NCI-H1694 treated with DMSO at 0.1 percent for 48 hours (cell line): ENCODE measurements at regions not wholly inside any gene's neighbourhood (a gene's known extent, or its start where the extent isn't known, plus 50 kb on each side); places are given as distances from the start of the nearest gene placed in this dataset.
"Not testable (repeated sequence)": the region's sequence is repeated elsewhere in the genome, so short reads cannot be mapped to it uniquely, and the experiment has no call there.

Experiments used
- DNase-seq: peaks from one replicate; lab custom pipeline; 2025; lab: John Stamatoyannopoulos, UW

DNA sequence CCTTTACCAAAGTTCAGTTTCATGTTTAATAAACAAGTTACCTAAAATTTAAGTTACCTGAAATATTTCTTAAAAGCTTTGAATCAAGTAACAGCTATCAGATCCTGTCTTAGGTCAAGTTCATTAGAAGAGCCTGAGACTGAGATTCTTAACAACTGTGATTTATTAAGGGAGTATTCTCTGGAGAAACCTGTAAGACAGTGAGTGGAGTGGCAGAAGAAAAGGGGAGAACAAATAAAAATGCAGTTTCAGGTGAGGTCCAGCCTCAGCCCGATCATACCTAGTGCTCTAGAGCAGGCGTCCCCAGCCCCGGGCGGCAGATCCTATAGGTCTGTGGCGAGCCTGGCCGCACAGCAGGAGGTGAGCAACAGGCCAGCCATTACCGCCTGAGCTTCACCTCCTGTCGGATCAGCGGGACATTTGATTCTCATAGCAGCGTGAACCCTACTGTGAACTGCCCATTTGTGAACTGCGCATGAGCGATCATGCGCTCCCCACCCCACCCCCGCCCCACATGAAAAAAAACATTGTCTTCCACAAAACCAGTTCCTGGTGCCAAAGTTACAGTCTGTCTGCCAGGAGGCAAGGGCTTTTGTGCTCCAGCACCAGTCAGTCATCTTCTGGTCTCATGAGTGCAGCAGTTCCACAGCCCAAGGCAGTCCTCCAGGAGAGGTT, 59.2 kb upstream of the ADGRB3 start:
- DNase-seq, result no peak

DNA sequence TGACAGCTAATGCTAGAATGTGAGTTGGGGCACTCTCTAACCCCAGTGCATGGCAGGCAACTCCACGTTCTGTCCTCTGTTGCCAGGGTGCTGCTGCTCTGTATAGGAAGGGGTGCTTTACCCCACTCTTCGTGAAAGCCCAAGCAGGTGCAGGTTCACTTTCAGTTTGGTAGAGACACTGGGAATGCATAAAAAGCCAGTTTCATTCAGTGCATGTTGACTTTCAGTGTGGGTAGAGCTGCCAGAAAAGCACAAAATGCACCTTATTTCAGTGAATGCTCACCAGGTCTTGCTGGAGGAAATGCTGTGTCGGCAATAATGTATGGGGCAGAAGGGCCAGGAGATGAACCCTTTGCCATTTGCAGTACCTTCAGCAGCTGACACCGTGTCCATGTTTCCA, 62.1 kb upstream of the ADGRB3 start:
- no peak for DNase-seq

GRCh38 chr6:68572525-68572924, 62.6 kb upstream of the ADGRB3 start:
- DNase-seq, result peak; percentile 1

GRCh38 chr6:68559716-68560115, 75.4 kb upstream of the ADGRB3 start:
- DNase-seq, result peak; percentile 46

DNA sequence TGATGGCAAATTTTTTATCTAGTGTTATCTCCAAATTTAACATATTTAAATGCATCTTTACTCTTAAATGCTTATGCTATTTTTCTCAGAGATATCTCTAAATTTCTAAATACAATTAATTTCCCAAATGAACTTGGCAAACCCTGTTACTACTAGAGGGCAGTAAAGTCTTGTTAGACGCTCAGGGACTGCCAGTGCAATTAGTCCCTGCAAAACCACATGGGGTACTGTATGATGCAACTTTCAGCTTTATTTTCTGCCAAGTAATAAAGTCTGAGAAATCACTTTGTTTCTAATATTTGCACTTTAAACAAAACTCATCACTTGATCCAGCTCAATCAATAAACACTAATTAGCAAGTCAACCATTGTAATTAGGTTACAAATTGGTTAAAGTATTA, 76.0 kb upstream of the ADGRB3 start:
- peak; percentile 64 for DNase-seq

- DNase-seq, result no peak
Measured at GRCh38 chr6:68546620-68547019, 88.5 kb upstream of the ADGRB3 start.

GRCh38 chr6:68544450-68544849, 90.6 kb upstream of the ADGRB3 start:
- no peak for DNase-seq

DNA sequence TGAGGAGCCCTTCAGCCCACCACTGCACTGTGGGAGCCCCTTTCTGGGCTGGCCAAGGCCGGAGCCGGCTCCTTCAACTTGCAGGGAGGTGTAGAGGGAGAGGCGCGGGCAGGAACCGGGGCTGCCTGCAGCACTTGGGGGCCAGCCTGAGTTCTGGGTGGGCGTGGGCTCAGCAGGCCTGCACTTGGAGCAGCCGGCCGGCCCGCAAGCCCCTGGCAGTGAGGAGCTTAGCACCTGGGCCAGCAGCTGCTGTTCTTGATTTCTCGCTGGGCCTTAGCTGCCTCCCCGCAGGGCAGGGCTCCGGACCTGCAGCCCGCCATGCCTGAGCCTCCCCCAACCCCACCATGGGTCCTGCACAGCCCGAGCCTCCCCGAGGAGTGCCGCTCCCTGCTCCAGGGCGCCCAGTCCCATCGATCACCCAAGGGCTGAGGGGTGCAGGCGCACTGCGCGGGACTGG, 101.7 kb upstream of the ADGRB3 start:
- no peak for DNase-seq

DNA sequence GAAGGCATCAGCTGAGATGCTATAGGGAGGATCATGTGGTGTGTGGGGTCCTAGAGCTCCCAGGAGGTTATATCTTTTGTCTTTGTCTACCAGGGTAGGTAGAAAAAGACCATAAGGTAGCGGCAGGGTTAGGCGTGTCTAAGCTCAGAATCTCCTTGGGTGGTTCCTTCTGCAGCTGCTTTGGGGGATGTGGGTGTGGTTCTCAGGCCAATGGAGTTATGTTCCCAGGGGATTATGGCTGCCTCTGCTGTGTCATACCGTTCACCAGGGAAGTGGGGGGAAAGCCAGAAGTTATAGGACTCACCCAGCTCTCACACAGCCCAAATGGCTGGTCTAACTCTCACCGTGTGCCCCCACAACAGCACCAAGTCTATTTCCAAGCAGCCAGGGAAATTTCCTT, 107.4 kb upstream of the ADGRB3 start:
- DNase-seq, result no peak

- DNase-seq, result no peak
Measured at GRCh38 chr6:68506911-68507310, 128.2 kb upstream of the ADGRB3 start.

GRCh38 chr6:68502946-68503345, 132.1 kb upstream of the ADGRB3 start:
- DNase-seq, result no peak

DNA sequence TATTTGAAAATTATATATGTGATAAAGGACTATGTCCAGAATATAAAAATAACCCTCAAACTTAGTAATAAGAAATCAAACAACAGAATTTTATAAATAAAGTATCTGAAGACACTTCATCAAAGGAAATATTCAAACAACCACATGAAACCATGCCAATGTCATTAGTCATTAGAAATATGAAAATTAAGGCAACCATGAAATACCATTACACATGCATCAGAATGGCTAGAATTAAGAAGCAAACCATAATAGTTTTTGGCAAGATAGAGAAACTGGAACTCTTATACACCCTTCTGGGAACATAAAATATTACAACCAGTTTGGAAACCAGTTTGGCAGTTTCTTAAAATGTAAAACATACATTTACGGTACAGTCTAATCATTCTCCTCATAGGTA, 137.2 kb upstream of the ADGRB3 start:
- no peak for DNase-seq

DNA sequence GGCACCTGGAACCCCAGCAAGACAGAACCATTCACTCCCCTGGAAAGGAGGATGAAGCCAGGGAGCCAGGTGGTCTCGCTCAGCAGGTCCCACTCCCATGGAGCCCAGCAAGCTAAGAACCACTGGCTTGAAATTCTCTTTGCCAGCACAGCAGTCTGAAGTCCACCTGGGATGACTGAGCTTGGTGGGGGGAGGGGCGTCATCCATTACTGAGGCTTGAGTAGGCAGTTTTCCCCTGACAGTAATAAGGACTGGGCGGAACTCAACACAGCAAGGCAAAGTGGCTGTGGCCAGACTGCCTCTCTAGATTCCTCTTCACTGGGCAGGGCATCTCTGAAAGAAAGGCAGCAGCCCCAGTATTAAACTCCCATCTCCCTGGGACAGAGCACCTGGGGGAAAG, 140.2 kb upstream of the ADGRB3 start:
- DNase-seq, result not testable (repeated sequence)

DNA sequence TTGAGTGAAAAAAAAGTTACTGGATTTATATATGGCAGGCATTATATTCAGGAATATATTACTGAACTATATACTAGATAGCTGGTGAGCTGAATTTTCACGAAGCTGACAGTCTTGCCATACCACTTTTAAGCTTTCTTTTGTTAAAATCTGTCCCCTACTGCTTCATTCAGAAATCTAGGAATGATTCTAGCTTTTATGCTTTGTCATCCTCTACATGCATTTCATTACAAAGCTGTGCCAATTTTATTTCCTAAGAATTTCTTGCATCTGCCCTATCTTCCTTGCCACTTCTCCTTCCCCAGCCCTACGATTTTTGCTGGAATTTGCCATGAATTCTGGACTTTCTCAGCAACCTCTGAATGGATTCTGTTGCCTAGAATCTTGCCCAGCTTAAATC, 158.5 kb upstream of the ADGRB3 start:
- DNase-seq, result no peak

DNA sequence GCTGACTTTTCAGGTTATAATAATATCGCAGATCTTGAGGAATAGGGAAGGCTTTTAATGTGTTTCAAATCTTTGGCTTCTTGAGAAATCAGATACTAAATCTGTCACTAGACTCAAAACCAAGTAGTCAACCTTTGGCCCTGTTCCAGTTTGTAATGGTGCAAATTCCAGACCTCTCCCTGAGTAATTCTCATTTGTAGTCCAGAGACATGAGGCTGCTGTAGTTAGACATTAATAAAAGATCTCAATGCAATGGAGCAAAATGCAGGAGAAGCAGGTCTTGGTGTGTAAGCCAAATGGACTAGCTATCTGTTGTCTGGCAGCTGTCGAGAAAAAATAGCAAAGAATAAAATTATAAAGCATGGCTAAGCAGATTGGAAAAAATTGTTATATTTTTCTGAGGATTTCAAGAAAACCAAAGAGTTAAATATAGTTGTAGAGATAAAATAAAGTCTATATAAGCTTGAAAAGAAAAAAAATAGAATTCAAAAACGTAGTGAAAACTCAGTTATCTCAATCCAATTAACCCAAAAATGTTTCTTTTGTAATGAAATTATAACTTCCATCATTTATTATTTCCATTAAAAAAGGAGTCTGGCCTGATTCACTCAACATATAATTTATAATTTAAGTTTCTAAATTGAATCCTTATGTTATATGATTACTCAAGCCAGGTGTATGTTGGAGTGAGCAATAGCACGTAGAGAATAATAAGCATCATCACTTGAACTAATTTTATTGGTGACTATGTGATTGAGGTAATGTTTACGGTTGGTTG, 161.5 kb upstream of the ADGRB3 start:
- no peak for DNase-seq

GRCh38 chr6:68468244-68468884, 166.7 kb upstream of the ADGRB3 start:
- no peak for DNase-seq

- DNase-seq, result no peak
Measured at GRCh38 chr6:68458447-68458846, 176.6 kb upstream of the ADGRB3 start.

DNA sequence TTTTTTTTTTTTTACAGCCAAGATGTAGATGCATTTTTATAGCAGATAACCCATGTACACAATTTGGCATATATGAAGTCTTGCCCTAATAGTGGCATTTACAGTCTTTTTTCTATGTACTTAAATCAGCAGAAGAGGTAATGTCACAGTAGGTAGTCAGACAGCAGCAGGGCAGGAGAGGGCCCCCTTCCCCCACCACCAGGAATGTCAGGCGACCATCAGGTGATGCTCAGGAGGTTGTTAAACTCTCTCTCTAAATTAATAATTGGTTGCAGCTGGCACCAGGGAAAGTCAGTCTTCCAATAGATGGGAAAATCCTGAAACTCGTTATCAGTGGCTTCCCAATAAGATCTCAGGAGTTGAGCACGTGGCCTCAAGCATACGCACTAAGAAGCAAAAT, 188.0 kb upstream of the ADGRB3 start:
- no peak for DNase-seq

GRCh38 chr6:68445926-68446325, 189.2 kb upstream of the ADGRB3 start:
- no peak for DNase-seq

DNA sequence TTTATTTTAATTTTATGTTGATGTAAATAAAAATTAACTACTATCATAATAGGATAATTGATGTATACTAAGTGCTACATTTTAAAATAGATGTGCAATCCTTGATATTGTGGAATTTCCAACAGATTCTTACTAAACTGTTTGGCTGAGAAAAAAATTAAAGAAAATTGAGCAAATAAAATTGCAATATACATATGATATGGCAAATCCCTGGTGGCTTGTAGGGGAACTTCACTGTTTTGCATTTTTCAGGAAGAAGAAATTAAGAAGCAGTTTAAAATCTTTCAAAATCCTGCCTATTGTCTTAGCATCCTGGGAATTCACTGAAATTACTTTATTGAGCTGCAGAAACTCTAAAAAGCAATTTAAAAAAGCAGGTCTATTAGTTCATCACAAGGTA, 191.4 kb upstream of the ADGRB3 start:
- no peak for DNase-seq

DNA sequence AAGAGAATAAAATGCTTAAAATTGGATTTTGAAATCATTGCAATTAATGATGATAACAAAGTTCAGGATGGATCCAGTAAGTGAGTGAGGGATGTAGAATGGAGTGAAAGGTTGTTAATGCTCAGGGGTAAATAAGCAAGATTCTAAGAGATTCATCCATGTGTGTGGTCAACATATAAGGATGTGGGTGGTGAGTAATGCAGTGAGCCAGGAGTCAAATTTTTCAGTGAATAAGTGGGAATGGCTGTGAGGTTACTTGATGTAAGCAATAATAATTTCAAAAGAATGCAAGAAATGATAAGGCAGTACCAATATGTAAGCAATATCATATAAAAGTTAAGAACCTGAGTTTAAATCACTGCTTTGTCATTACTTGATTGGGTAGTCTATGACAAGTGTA, 207.5 kb upstream of the ADGRB3 start:
- no peak for DNase-seq

DNA sequence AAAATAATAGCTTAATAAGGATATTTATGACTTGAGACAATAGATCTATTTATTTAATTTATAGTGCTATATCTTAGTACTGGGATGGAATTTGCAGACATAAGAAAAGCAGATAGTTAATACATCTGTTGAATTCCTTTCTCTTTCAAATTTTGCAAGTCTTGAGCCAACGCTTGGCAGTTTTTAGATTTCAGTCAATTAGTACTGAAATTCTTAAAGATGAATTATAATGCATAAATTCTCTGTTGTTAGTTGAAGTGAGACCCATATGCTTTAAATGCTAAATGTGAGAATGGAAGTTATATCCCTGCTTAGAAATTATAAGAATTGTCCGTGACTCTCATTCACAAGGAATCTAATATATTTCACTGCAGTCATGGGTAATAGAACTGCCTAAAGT, 225.1 kb upstream of the ADGRB3 start:
- no peak for DNase-seq

- DNase-seq, result no peak
Measured at GRCh38 chr6:68400396-68400795, 234.7 kb upstream of the ADGRB3 start.
